HEK293 (cell line): ENCODE measurements at regions not wholly inside any gene's neighbourhood (a gene's known extent, or its start where the extent isn't known, plus 50 kb on each side); places are given as distances from the start of the nearest gene placed in this dataset.
"Not testable (repeated sequence)": the region's sequence is repeated elsewhere in the genome, so short reads cannot be mapped to it uniquely, and the experiment has no call there.

ENCODE experiments used
- CTCF ChIA-PET: fragments of 350-600 bp; formaldehyde crosslinking; extraction: SDS; loops from one replicate; lab custom pipeline; 2021; ENCODE audit warnings: antibody characterized with exemption; lab: Yijun Ruan, JAX
- POLR2A ChIA-PET: fragments of 300-600 bp; formaldehyde crosslinking; extraction: SDS; loops from one replicate; lab custom pipeline; 2020; ENCODE audit warnings: antibody characterized with exemption, inconsistent platforms; lab: Yijun Ruan, JAX
- H3K27ac ChIP-seq: fragments of 200-500 bp; sonication (Bioruptor generic); 2 replicates; pipeline ENCODE4 v1.5.1; 2014; ENCODE audit warnings: low read depth, low read length, control low read depth, inconsistent platforms; ENCODE audit errors: extremely low read depth
- H3K36me3 ChIP-seq, 2 experiments: fragments of 200-500 bp in 1 of 2; sonication (Bioruptor generic) in 1 of 2; 1 replicate in 1 of 2; 2 replicates in 1 of 2; pipeline ENCODE4 v1.5.1; 2014 to 2017; ENCODE audit warnings: inconsistent platforms in 2 of 2, low read length in 2 of 2; ENCODE audit not compliant: control insufficient read depth in 2 of 2, insufficient read depth in 1 of 2
- H3K4me1 ChIP-seq: fragments of 200-500 bp; sonication (Bioruptor generic); 2 replicates; pipeline ENCODE4 v1.5.1; 2014; ENCODE audit warnings: mild to moderate bottlenecking, low read length, inconsistent platforms; ENCODE audit not compliant: control insufficient read depth, insufficient read depth
- H3K4me3 ChIP-seq: 2 replicates; pipeline ENCODE4 v1.5.1; 2011; ENCODE audit warnings: low read depth, mild to moderate bottlenecking, control low read depth, low read length, moderate library complexity
- H3K9me3 ChIP-seq: fragments of 200-500 bp; sonication (Bioruptor generic); 2 replicates; pipeline ENCODE4 v1.5.1; 2014; ENCODE audit warnings: low read depth, low read length, inconsistent platforms; ENCODE audit not compliant: control insufficient read depth, insufficient read depth
- GLI2 ChIP-seq: fragments of 450-650 bp; formaldehyde crosslinking; IDR thresholded peaks from 2 replicates; pipeline ENCODE4; 2017; ENCODE audit warnings: missing biosample characterization, missing genetic modification characterization, low read depth, borderline replicate concordance
- REST ChIP-seq: fragments of 450-650 bp; formaldehyde crosslinking; IDR thresholded peaks from 2 replicates; pipeline ENCODE4 v1.5.1; 2016; ENCODE audit warnings: missing biosample characterization, missing genetic modification characterization
- ZBTB11 ChIP-seq: fragments of 450-650 bp; formaldehyde crosslinking; conservative IDR thresholded peaks from 2 replicates; pipeline ENCODE4 v1.5.1; 2016; ENCODE audit warnings: low read depth, missing biosample characterization, missing genetic modification characterization
- ZBTB21 ChIP-seq: fragments of 450-650 bp; formaldehyde crosslinking; IDR thresholded peaks from 2 replicates; pipeline ENCODE4 v1.5.1; 2017; ENCODE audit warnings: missing biosample characterization, missing genetic modification characterization
- ZBTB8A ChIP-seq: fragments of 450-650 bp; formaldehyde crosslinking; IDR thresholded peaks from 2 replicates; pipeline ENCODE4 v1.5.1; 2016; ENCODE audit warnings: missing biosample characterization, missing genetic modification characterization
- ZNF140 ChIP-seq: fragments of 450-650 bp; formaldehyde crosslinking; IDR thresholded peaks from 2 replicates; pipeline ENCODE4 v1.5.1; 2016; ENCODE audit warnings: missing biosample characterization, missing genetic modification characterization
- ZNF202 ChIP-seq: fragments of 450-650 bp; formaldehyde crosslinking; IDR thresholded peaks from 2 replicates; pipeline ENCODE4 v1.5.1; 2016; ENCODE audit warnings: missing biosample characterization, missing genetic modification characterization, borderline replicate concordance
- ZNF266 ChIP-seq: fragments of 450-650 bp; formaldehyde crosslinking; IDR thresholded peaks from 2 replicates; pipeline ENCODE4 v1.5.1; 2016; ENCODE audit warnings: missing biosample characterization, missing genetic modification characterization, low read depth
- ZNF394 ChIP-seq: fragments of 450-650 bp; formaldehyde crosslinking; IDR thresholded peaks from 2 replicates; pipeline ENCODE4 v1.5.1; 2016; ENCODE audit warnings: missing biosample characterization, missing genetic modification characterization, mild to moderate bottlenecking, moderate library complexity, borderline replicate concordance
- ZNF426 ChIP-seq: fragments of 450-650 bp; formaldehyde crosslinking; IDR thresholded peaks from 2 replicates; pipeline ENCODE4 v1.5.1; 2017; ENCODE audit warnings: missing biosample characterization, missing genetic modification characterization, mild to moderate bottlenecking, inconsistent platforms, moderate library complexity
- ZNF433 ChIP-seq: fragments of 450-650 bp; formaldehyde crosslinking; IDR thresholded peaks from 2 replicates; pipeline ENCODE4 v1.5.1; 2016; ENCODE audit warnings: missing biosample characterization, missing genetic modification characterization, low read depth
- ZNF518A ChIP-seq: fragments of 450-650 bp; formaldehyde crosslinking; conservative IDR thresholded peaks from 2 replicates; pipeline ENCODE4 v1.5.1; 2016; ENCODE audit warnings: low read depth, missing biosample characterization, missing genetic modification characterization
- ZNF529 ChIP-seq: fragments of 450-650 bp; formaldehyde crosslinking; IDR thresholded peaks from 2 replicates; pipeline ENCODE4 v1.5.1; 2017; ENCODE audit warnings: missing genetic modification characterization, missing biosample characterization; ENCODE audit not compliant: insufficient replicate concordance
- ZNF555 ChIP-seq: fragments of 450-650 bp; formaldehyde crosslinking; conservative IDR thresholded peaks from 2 replicates; pipeline ENCODE4 v1.5.1; 2017; ENCODE audit warnings: missing biosample characterization, mild to moderate bottlenecking, missing genetic modification characterization, inconsistent platforms
- ZNF558 ChIP-seq: fragments of 450-650 bp; formaldehyde crosslinking; IDR thresholded peaks from 2 replicates; pipeline ENCODE4 v1.5.1; 2016; ENCODE audit warnings: missing biosample characterization, missing genetic modification characterization
- ZNF623 ChIP-seq: fragments of 450-650 bp; formaldehyde crosslinking; IDR thresholded peaks from 2 replicates; pipeline ENCODE4 v1.5.1; 2016; ENCODE audit warnings: missing biosample characterization, missing genetic modification characterization
- ZXDB ChIP-seq: fragments of 450-650 bp; formaldehyde crosslinking; IDR thresholded peaks from 2 replicates; pipeline ENCODE4 v1.5.1; 2016; ENCODE audit warnings: missing biosample characterization, missing genetic modification characterization

- H3K4me1 ChIP-seq, POLR2A ChIA-PET, H3K9me3 ChIP-seq, H3K4me3 ChIP-seq, H3K36me3 ChIP-seq, CTCF ChIA-PET, H3K27ac ChIP-seq: not testable (repeated sequence)
- TF ChIP-seq GLI2 (tag by site-specific recombination), result peak; percentile 9; the same call in 1 of the 2 replicates
- TF ChIP-seq ZNF394, result peak; percentile 79; the same call in 1 of the 2 replicates
- TF ChIP-seq ZNF266 (tag by site-specific recombination), result peak; percentile 53; the same call in 1 of the 2 replicates
- TF ChIP-seq ZNF518A (tag by site-specific recombination), result peak; percentile 83
- peak; percentile 75 for TF ChIP-seq ZNF426 (tag by site-specific recombination)
- TF ChIP-seq ZNF529 (tag by site-specific recombination), result peak; percentile 7
- peak; percentile 22; the same call in 1 of the 2 replicates for TF ChIP-seq ZNF433 (tag by site-specific recombination)
- peak; percentile 41; the same call in 1 of the 2 replicates for TF ChIP-seq ZNF558
- TF ChIP-seq ZNF555 (tag by site-specific recombination), result peak; percentile 82
- peak; percentile 70 for TF ChIP-seq ZBTB11 (tag by site-specific recombination)
- TF ChIP-seq ZXDB (tag by site-specific recombination), result peak; percentile 52
- TF ChIP-seq ZBTB21, result 0 out of 2 replicates have a peak, but pooled peaks have one; percentile 15
- TF ChIP-seq REST (tag by site-specific recombination), result peak; percentile 36; the same call in 1 of the 2 replicates
- peak; percentile 34; the same call in 1 of the 2 replicates for TF ChIP-seq ZNF140 (tag by site-specific recombination)
- TF ChIP-seq ZBTB8A (tag by site-specific recombination), result peak; percentile 47
- TF ChIP-seq ZNF623 (tag by site-specific recombination), result peak; percentile 54; the same call in 1 of the 2 replicates
- TF ChIP-seq ZNF202 (tag by site-specific recombination), result 0 out of 2 replicates have a peak, but pooled peaks have one; percentile 22
Measured at GRCh38 chr1:221530159-221530558, 211.7 kb downstream of the DUSP10 start.
